HG03064 (cell line): ENCODE measurements at regions not wholly inside any gene's neighbourhood (a gene's known extent, or its start where the extent isn't known, plus 50 kb on each side); places are given as distances from the start of the nearest gene placed in this dataset.

Source experiments
- ATAC-seq: cut with Tn5 transposase; IDR thresholded peaks from one replicate; pipeline ENCODE4 v1.9.1; 2021; ENCODE audit warnings: low read depth; ENCODE audit not compliant: unreplicated experiment

DNA sequence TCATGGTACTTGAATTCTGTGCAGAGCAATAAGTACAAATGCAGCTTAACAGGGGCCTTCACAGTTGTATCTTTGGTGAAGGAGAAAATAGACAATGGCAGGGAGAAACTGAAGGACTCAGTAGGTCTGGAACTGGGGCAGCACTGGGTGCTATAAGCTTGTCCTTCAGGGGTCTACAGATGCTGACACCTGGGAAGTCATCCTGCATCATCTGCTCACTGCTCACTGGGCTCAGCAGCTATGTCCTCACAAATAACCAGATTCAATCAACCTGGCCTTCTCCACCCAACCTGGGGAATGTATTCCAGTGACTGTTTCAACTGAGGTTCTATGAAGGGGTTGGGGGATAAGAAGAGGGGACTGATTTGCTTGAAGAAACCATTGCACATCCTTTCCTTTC lies 117.0 kb downstream of the ZNF280B start:
- no peak for ATAC-seq

DNA sequence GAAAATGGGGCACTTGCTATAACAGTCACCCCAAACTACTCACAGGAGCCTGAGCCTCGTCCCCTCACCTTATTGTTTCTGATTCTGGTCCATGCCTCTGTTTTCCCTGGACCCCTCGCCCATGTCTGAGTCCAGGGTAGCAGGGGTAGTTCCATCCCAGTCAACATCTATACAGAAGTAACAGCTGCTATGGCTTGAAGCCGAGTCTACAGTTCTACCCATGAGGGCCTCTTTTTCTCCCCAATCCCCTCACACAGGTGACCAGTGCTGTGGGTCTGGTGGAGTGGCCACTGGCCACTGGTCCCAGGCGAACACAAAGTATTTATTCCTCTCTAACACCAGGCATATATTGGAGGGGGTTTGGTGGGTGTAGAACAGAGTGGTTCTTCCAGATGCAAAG lies 116.4 kb downstream of the ZNF280B start:
- ATAC-seq = no peak

- no peak for ATAC-seq
Observed at GRCh38 chr22:22394591-22394990, 114.0 kb downstream of the ZNF280B start.

DNA sequence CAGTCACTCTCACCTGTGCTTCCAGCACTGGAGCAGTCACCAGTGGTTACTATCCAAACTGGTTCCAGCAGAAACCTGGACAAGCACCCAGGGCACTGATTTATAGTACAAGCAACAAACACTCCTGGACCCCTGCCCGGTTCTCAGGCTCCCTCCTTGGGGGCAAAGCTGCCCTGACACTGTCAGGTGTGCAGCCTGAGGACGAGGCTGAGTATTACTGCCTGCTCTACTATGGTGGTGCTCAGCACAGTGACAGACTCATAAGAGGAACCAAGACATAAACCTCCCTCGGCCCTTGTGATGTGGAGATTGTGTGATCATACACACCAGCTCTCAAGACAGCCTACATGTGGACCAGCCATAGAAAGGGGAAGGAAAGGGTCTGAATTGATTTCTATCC lies 113.3 kb downstream of the ZNF280B start:
- no peak for ATAC-seq

- ATAC-seq = no peak
Observed at GRCh38 chr22:22396741-22397291, 111.7 kb downstream of the ZNF280B start.

GRCh38 chr22:22397292-22397870 lies 111.2 kb downstream of the ZNF280B start:
- ATAC-seq = no peak

DNA sequence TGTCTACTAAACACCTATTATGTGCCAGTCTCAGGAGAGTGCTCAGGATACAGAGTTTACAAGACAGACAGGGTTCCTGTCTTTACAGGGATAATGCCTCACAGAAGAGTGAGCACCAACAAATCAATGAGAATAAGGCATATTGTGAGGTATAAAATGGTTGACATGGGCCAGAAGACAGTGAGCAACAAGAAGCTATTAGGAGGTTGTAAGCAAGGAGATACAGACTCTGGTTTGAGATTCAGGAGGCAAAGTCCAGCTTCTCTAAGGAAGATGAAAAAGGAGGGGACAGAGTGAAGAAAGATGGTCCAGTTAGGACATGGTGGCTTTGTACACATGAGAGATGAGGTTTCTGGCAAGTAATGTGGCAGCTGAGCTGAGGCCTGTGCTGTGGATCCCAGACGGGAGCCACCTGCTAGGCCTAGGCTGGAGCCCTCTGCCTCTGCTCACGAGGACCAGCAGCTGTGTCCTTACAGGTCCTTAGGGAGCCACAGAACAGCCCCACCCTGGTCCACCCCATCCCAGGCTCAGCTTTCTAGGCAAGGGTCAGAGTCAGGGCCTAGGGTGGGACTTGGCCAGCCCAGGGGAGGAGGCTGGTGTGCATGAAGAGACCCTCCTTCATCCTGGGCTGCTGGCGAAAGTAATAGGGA lies 110.5 kb downstream of the ZNF280B start:
- ATAC-seq = no peak

DNA sequence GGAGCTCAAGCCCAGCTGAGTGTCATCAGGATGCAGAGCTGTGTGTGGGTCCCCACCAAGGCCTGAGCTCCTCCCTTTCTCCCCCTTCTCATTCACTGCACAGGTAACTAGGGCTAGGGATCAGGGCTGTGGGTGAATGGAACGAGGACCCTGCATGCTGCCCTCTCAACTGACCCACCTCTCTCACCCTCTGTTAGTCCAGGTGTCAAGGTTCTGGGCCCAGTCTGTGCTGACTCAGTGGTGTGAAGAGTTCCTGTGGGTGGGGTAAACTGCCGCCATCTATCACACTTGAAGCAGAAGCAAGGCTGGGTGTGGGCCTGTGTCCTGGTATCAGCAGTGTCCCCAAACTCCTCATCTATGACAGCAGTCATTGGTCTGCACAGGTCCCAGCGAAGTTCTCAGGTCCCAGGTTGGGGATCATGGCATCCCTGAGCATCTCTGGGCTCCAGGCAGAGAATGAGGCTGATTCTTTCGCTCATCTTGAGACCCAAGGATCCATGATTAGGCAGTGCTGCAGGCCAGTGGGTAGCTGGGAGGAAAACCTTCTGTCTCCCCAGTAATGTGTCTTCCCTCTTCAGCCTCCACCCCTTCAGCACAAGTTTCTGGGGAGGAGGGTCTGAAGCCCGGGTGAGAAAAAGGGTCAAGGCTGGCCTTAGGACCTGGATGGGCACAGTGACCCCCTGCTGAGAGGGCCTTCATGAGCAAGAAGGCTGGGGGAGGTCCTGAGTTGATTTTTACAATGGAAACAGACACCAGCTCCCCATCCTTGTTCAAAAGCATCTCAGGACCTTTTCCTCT lies 109.8 kb downstream of the ZNF280B start:
- no peak for ATAC-seq

DNA sequence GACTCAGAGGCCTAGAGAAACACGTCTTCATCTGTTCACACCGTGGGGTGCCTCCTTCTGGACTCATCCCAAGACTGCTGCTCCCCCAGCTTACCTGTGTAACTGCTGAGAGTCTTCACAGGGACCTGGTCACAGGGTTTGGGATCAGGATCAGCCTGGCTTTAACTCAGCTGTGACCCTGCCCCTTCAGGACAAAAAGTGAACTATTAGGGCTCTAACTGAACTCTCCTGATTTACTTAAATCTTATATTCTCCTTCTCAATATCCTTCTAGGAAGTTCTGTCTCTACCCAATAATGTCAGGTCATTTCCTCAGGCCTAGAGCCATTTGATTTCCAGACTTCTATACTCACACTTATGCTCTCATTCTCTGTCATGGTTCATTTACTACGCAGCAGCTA lies 108.4 kb downstream of the ZNF280B start:
- ATAC-seq = no peak

DNA sequence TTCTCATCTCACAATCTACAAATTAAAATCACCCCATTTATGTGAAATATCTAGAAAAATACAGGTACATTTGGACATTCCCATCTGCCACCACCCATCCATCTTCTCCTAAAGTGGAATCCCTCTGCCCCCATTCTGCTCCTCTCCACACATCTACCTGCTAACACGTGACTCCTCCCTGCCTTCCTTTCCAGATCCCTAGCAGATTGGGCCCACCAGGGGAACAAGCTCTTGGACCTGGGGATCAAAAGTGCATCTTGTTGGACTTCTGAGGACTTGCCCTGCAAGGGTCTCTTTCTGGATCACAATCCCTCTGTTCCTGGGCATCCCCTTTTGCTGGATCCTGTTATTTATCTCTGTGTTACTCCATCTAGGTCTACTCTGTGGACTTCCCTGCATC lies 107.6 kb downstream of the ZNF280B start:
- ATAC-seq = no peak

DNA sequence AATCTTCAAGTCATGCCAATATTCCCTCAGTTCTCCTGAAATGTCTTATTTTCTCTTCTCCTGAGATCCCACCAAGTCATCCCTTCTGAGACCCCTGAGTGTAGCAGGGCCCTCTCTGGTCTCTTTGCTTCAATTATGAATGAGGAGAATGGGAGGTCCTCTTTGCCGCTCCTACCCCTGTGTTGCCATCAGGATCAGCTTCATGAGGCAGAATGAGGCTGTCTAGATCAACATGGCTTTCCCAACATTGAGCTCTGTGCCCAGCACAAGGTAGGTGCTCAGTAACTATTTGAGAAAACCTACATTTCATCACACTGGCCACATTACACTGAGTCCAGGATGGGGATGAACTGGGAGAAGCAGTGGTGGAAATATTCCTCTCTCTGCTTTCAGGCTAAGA lies 107.2 kb downstream of the ZNF280B start:
- ATAC-seq = no peak

DNA sequence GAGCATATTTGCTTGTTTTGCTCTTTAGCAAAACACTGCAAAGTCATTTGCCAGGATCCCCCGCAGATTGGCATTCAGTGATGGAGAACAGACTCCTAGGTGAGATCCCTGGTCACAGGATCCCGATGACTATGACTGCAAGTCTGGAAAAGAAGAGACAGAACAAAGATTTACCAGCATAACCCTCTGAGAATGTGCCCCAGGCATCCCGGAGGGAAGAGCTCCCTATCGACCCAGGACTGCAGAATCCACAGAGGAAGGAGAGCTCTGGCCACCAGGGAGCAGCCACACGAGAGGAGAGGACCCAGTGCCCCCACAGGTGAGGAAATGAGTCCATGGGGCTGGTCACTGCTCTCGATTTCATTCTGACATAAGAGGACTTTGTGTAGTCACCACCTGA lies 105.2 kb downstream of the ZNF280B start:
- no peak for ATAC-seq

DNA sequence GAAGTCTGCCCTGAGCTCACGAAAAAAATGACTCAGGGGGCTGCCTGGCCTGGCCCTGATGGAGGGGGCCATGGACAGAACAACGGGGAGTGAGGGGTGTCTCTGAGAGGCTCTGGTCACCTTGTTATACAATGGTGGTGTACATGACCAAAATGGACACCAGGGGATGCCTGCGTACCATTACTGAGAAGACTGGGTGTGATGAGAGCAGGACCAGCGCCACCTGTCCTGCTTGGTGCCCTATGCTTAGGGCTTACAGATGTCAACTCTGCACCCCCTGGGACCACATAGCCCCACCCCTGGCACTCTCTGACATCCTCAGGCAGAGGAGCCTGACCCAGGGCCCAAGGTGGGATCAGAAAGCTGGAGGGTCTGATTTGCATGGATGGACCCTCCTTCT lies 104.8 kb downstream of the ZNF280B start:
- ATAC-seq = no peak

DNA sequence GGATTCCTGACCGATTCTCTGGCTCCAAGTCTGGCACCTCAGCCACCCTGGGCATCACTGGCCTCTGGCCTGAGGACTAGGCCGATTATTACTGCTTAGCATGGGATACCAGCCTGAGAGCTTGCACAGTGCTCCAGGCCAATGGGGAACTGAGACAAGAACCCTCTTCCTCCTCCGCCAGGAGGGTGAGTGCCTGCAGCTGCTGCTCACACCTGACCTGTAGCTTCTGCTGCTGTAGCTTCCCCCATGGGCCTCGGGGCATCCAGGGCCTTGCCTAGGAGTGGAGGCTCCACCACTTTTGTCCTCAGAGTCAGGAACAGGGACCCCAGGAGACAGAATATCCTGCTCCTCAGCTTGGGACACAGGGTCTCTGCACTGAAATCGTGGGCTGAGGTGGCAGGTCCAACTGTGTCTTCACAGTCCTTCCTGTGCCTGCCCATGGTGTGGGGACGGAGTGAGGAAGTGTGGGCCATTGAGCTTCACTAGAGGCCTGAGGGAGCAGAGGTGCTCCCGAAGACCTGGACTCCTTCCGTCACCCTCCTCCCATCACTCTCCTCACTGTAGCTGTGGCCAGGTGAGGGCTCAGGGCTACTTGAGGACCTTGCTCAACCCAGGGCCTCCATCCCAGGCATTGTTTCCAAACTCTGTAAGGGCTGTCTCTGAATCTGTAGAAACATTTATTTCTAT lies 103.8 kb downstream of the ZNF280B start:
- no peak for ATAC-seq

DNA sequence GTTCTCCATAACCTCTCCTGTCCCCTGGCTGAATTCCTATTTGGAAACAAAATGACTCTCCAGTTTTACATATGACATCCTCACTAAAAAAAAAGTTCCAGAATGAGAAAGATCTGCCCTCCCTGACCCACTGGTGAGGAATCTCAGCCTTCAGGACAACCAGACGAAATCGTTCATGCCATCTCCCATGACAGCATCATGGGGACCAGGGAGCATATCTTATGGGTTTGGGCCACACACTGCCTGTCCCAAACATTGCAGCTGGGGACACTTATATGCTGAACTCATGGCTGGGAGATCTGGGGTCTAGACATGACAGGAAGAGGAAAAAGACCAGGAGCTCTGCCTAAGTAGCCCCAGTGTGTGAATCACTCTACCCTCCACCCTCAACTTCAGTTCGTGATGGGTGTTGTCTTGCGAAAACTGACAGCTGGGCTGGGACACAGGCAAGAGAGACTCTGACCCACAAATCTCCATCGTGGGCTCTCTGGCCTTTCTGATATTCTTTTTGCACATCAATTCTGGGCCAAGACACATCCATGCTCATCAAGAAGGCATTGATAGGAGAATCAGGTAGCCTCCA lies 102.0 kb downstream of the ZNF280B start:
- ATAC-seq = no peak

DNA sequence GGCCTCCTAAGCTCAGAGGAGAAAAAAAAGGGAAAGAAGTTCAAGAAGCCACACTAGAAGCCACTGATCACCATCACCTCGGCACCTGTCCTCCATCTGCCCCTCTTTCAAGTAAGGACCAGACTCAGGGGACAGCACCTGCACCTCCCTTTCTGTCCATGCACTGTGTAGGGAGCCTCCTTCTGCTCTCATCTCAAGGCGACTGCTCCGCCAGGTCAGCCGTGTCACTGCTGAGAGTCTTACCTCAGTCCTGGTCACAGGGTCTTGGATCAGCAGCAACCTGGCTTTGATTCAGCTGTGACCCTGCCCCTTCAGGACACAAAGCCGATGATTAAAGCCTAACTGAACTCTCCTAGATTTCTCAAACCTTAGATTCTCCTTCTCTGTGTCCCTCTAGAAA lies 101.5 kb downstream of the ZNF280B start:
- ATAC-seq = no peak

- ATAC-seq = no peak
Observed at GRCh38 chr22:22408269-22408668, 100.3 kb downstream of the ZNF280B start.

DNA sequence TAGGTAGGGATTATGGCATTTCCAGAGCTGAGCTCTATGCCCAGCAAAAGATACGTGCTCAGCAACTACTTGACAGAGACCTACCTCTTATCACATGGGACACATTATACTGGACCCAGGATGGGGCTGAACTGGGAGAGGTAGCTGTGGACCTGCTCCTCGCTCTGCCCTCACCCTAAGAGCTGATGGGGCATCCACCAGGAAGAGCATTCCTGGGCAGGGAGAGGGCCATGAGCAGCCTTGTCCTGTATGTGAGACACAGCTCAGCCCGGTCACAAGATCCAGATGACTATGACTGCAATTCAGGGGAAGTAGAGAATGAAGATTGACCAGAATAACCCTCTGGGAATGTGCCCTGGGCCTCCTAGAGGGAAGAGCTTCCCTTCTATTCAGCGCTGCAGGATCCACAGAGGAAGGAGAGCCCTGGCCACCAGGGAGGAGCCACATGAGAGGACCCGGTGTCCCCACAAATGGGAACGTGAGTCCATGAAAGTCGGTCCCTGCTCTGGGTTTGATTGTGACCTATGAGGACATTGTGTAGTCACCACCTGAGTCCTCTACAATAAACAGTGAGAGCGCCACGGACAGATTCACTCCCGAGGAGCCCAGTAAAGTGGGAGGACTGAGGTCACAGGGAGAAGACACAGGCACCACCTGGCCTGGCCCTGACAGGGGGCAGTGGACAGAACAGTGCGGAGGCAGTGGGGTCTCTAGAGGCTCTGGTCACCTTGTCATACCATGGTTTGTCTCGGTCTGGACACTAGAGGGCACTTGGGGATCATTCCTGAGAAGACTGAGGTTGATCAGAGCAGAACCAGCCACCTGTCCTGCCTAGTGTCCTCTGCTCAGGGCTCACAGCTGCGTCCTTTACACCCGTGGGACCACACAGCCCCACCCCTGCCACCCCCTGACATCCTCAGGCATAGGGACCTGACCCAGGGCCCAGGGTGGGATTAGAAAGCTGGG lies 99.5 kb downstream of the ZNF280B start:
- no peak for ATAC-seq

DNA sequence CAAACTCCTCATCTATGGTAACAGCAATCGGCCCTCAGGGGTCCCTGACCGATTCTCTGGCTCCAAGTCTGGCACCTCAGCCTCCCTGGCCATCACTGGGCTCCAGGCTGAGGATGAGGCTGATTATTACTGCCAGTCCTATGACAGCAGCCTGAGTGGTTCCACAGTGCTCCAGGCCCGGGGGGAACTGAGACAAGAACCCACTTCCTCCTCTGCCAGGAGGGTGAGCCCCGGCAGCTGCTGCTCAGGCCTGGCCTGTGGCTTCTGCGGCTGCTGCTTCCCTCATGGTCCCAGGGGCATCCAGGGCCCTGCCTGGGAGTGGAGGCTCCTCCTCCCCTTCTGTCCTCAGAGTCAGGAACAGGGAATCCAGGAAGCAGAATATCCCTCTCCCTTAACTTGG lies 98.4 kb downstream of the ZNF280B start:
- ATAC-seq = no peak

- no peak for ATAC-seq
Observed at GRCh38 chr22:22410677-22411076, 97.9 kb downstream of the ZNF280B start.
